A549 (cell line): ENCODE measurements at regions not wholly inside any gene's neighbourhood (a gene's known extent, or its start where the extent isn't known, plus 50 kb on each side); places are given as distances from the start of the nearest gene placed in this dataset.

ENCODE experiments used
- ATAC-seq, 2 experiments: fragments of 200-7000 bp in 1 of 2; fragments of >200 bp in 1 of 2; cut with Nextera tagmentation in 1 of 2; cut with Tn5 transposase in 1 of 2; 3 replicates each; pipeline versions ENCODE4 v1.8.0 to v1.9.1; 2018 to 2020; ENCODE audit warnings: mild to moderate bottlenecking in 1 of 2, moderate library complexity in 1 of 2
- CTCF ChIA-PET: fragments of 300-600 bp; sonication (Branson Sonifier 250); formaldehyde crosslinking; extraction: SDS; loops from one replicate; lab custom pipeline; 2021; ENCODE audit warnings: antibody characterized with exemption, inconsistent platforms; lab: Yijun Ruan, JAX
- POLR2A ChIA-PET: fragments of 350-600 bp; formaldehyde crosslinking; extraction: SDS; loops from one replicate; lab custom pipeline; 2021; ENCODE audit warnings: antibody characterized with exemption, inconsistent platforms; lab: Yijun Ruan, JAX
- DNase-seq, 2 experiments: peaks; one replicate each; pipeline versions ENCODE4 v3.0.0 to v3.0.0-alpha.2; 2011 to 2016; ENCODE audit warnings: low read depth in 1 of 2, low spot score in 1 of 2
- FAIRE-seq: peaks from 2 replicates; lab custom pipeline; 2011; peaks lifted over from hg19 to GRCh38; lab: Jason Lieb, UNC
- H3K27ac ChIP-seq, 2 experiments: fragments of >200 bp; sonication (Bioruptor Twin); formaldehyde crosslinking; 3 replicates each; pipeline ENCODE4 v1.5.1; 2016 to 2017
- H3K4me1 ChIP-seq: fragments of >200 bp; sonication (Bioruptor Twin); formaldehyde crosslinking; 3 replicates; pipeline ENCODE4 v1.6.1; 2016
- H3K4me2 ChIP-seq: fragments of >200 bp; sonication (Bioruptor Twin); formaldehyde crosslinking; 3 replicates; pipeline ENCODE4 v1.6.1; 2016
- H3K4me3 ChIP-seq: fragments of >200 bp; sonication (Bioruptor Twin); formaldehyde crosslinking; 3 replicates; pipeline ENCODE4 v1.5.1; 2016
- H3K9me3 ChIP-seq: fragments of >200 bp; sonication (Bioruptor Twin); formaldehyde crosslinking; 3 replicates; pipeline ENCODE4 v1.6.1; 2016
- CBX8 ChIP-seq: fragments of 200-600 bp; sonication (generic); IDR thresholded peaks from 2 replicates; pipeline ENCODE4 v1.6.1; 2016
- CHD4 ChIP-seq: fragments of 200-600 bp; sonication (generic); IDR thresholded peaks from 2 replicates; pipeline ENCODE4 v1.6.1; 2016; ENCODE audit warnings: antibody characterized with exemption, mild to moderate bottlenecking, borderline replicate concordance
- FOSB ChIP-seq: fragments of 250-450 bp; sonication (Bioruptor Pico); IDR thresholded peaks from 2 replicates; pipeline ENCODE4 v1.5.0; 2020; ENCODE audit warnings: mild to moderate bottlenecking, moderate library complexity
- FOXS1 ChIP-seq: fragments of 250-450 bp; sonication (Bioruptor Pico); IDR thresholded peaks from 2 replicates; pipeline ENCODE4 v1.5.0; 2020; ENCODE audit warnings: mild to moderate bottlenecking, moderate library complexity
- HDAC2 ChIP-seq: fragments of 200-600 bp; sonication (generic); IDR thresholded peaks from 2 replicates; pipeline ENCODE4 v1.6.1; 2016
- HOXB13 ChIP-seq: fragments of 250-450 bp; sonication (Bioruptor Pico); IDR thresholded peaks from 2 replicates; pipeline ENCODE4 v1.5.0; 2020; ENCODE audit warnings: low read depth, mild to moderate bottlenecking, moderate library complexity
- JUN ChIP-seq, 2 experiments: fragments of >200 bp; sonication (Bioruptor Twin); formaldehyde crosslinking; IDR thresholded peaks; 2 replicates in 1 of 2; 3 replicates in 1 of 2; pipeline ENCODE4 v1.6.1; 2016 to 2017
- MAFK ChIP-seq: fragments of 450-650 bp; IDR thresholded peaks from 2 replicates; pipeline ENCODE4 v1.6.1; 2014; ENCODE audit not compliant: partially characterized antibody
- RCOR1 ChIP-seq: fragments of 150-350 bp; IDR thresholded peaks from 2 replicates; pipeline ENCODE4 v1.6.1; 2014; ENCODE audit warnings: antibody characterized with exemption, low read length, low read depth
- SREBF2 ChIP-seq: fragments of 450-650 bp; IDR thresholded peaks from 2 replicates; pipeline ENCODE4 v1.6.1; 2014; ENCODE audit warnings: mild to moderate bottlenecking, moderate library complexity
- TFCP2L1 ChIP-seq: fragments of 250-450 bp; sonication (Bioruptor Pico); IDR thresholded peaks from 2 replicates; pipeline ENCODE4 v1.5.0; 2021; ENCODE audit warnings: mild to moderate bottlenecking
- TP53 ChIP-seq: fragments of 250-450 bp; sonication (Bioruptor Pico); IDR thresholded peaks from 2 replicates; pipeline ENCODE4 v1.5.0; 2021; ENCODE audit warnings: mild to moderate bottlenecking, moderate library complexity
- ZNF302 ChIP-seq: fragments of 250-450 bp; sonication (Bioruptor Pico); IDR thresholded peaks from 2 replicates; pipeline ENCODE4 v1.9.0; 2021; ENCODE audit warnings: inconsistent platforms, mild to moderate bottlenecking, moderate library complexity
- WGBS: methylation state at CpG from one replicate; pipeline ENCODE4 v1.1.6; 2017; ENCODE audit errors: missing lambda C conversion rate; 5-methylcytosine and 5-hydroxymethylcytosine counted together
- TF ChIP-seq, protein P1 (sequence below): IDR thresholded peaks from 2 replicates; pipeline ENCODE4 v1.6.1; 2012
- TF ChIP-seq, protein P2 (sequence below): fragments of >200 bp; sonication (Bioruptor Twin); formaldehyde crosslinking; IDR thresholded peaks from 3 replicates; pipeline ENCODE4 v1.6.1; 2016

DNA sequence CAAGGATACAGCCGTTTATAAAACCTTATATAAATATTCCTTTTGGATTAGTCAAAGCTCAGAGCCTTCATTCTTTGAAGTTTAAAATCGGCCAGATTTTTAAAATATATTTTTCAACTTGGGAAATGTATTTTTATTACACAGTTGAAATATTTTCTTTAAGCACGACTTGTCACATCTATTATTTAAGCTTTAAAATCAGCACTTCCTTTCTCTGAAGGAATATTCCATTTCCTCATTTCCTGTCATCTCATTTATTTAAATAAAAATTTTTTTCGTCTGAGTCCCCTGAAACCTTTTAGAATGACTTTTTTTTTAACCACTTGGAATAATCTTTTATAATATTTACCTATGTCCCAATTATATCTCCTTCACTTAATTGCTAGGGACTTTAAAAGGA, 107.5 kb upstream of the PDE3A start:
- ChIA-PET CTCF (no interaction called here), POLR2A (no interaction called here)
- FAIRE-seq (no peak), ATAC-seq (no peak), DNase-seq (no peak)
- Histone ChIP-seq H3K9me3 (no peaks in the 10 kb centered on the region), H3K4me1 (peaks cover 12% of the 10 kb centered on the region; the same call in 1 of the 3 replicates), H3K4me2 (no peak overlapping the region), H3K4me3 (no peak overlapping the region), H3K27ac (no peak overlapping the region)
- TF ChIP-seq HDAC2: no peak
- no peak for TF ChIP-seq SREBF2
- no peak for TF ChIP-seq HOXB13 (CRISPR knock-in tag)
- TF ChIP-seq, all 56 proteins: peak for 0
- WGBS: 62% methylated on average over 4 of the region's 4 CpGs

DNA sequence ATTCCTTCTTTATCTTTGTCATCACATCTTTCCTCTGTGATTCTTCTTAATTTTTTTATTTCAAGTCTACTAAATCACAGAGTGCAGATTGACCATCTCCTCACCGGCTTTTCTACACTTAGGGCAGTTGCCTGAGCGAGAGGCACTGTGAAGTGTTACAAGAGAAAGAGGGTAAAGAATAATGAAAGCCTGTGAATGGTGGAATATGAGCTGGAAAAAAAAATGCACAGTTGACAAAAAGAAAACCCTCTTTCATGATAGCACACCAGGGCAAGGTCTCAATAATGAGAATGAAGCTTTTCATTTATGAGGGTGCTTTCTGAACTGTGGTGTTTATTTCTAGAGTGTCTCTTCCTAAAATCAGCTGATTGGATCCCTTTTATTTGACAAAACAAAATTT, 106.2 kb upstream of the PDE3A start:
- POLR2A ChIA-PET: no interaction called here
- H3K27ac ChIP-seq: no peak overlapping the region
- 94% methylated on average over 2 of the region's 2 CpGs for WGBS
- DNase-seq (no peak), FAIRE-seq (no peak), ATAC-seq (no peak)
- peaks cover 12% of the 10 kb centered on the region; the same call in 1 of the 3 replicates for H3K4me1 ChIP-seq
- no peak overlapping the region for H3K4me2 ChIP-seq
- no peaks in the 10 kb centered on the region for H3K9me3 ChIP-seq
- no peak overlapping the region for H3K4me3 ChIP-seq
- CTCF ChIA-PET: no interaction called here
- no peak for TF ChIP-seq RCOR1
- TF ChIP-seq TFCP2L1 (CRISPR knock-in tag): no peak
- TF ChIP-seq MAFK: peak; percentile 22
- TF ChIP-seq CBX8: no peak
- no peak for TF ChIP-seq FOSB (CRISPR knock-in tag)

DNA sequence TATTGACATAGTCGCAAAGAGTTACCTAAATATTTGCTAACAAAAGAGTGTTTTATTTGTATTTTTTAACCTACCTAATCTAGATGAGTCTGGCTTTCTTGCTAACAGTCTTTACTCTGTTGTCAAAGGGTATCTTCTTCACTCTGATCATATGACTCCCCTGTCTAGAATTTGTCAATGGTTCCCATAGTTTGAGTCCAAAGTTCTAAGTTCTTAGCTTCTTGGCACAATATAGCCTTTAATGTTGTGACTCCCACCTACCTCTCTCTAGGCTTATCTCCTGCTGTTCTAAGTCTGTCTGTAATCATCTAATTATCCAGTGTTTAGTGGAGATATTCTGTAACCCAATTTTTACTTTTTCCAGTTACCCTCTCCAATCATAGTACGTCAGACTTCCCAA, 104.3 kb upstream of the PDE3A start:
- peaks cover 22% of the 10 kb centered on the region; the same call in 1 of the 3 replicates for H3K4me1 ChIP-seq
- no peak for DNase-seq
- WGBS: 90% methylated on average over 2 of the region's 2 CpGs
- ChIA-PET CTCF (no interaction called here), POLR2A (no interaction called here)
- no peak overlapping the region for H3K4me3 ChIP-seq
- no peak for FAIRE-seq
- TF ChIP-seq ZNF302 (no peak), TP53 (CRISPR knock-in tag) (no peak), JUN (IDR thresholded peaks at IDR 0.05) (no peak), CHD4 (no peak)
- ATAC-seq: no peak
- H3K4me2 ChIP-seq: no peak overlapping the region
- no peak overlapping the region for H3K27ac ChIP-seq
- H3K9me3 ChIP-seq: no peaks in the 10 kb centered on the region

DNA sequence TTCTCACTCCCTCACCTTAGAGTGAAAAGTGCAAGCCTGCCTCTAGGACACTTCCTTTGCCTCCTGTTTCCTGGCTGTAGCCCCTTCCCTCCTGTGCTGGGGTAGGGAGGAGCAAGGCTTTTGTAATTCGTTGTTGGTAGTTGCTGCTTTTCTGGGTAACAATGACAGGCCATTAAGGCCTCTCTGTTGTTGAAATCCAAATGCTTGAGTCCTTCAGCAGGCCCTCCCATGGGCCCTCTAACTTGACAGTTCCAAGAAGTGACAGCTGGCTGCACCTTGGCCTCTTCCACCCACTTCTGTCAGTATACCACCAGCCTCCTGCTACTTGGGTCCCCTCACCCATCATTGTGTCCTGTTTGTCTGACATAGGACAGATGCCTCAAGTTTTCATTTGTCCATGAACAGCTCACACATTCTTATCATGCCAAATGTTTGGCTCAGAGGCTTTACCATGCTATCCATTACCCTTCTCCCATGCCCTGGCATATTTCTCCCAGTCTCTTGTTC, 103.7 kb upstream of the PDE3A start:
- Histone ChIP-seq H3K9me3 (no peaks in the 10 kb centered on the region), H3K4me1 (peaks cover 29% of the 10 kb centered on the region; the same call in 1 of the 3 replicates), H3K27ac (peak overlapping the region in 1 of 2 experiments; percentile 10; a peak in 1 of 6 replicates), H3K4me3 (no peak overlapping the region), H3K4me2 (no peak overlapping the region)
- 43% methylated on average over 1 of the region's 1 CpG for WGBS
- no peak for FAIRE-seq
- ChIA-PET POLR2A (no interaction called here), CTCF (no interaction called here)
- ATAC-seq: peak in 1 of 2 experiments; percentile 51; a peak in 3 of 6 replicates
- peak in 1 of 2 experiments; percentile 24 for DNase-seq
- TF ChIP-seq, protein P1, sequence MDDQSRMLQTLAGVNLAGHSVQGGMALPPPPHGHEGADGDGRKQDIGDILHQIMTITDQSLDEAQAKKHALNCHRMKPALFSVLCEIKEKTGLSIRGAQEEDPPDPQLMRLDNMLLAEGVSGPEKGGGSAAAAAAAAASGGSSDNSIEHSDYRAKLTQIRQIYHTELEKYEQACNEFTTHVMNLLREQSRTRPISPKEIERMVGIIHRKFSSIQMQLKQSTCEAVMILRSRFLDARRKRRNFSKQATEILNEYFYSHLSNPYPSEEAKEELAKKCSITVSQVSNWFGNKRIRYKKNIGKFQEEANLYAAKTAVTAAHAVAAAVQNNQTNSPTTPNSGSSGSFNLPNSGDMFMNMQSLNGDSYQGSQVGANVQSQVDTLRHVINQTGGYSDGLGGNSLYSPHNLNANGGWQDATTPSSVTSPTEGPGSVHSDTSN: no peak
- TF ChIP-seq FOXS1 (CRISPR knock-in tag): no peak
- TF ChIP-seq, protein P2, sequence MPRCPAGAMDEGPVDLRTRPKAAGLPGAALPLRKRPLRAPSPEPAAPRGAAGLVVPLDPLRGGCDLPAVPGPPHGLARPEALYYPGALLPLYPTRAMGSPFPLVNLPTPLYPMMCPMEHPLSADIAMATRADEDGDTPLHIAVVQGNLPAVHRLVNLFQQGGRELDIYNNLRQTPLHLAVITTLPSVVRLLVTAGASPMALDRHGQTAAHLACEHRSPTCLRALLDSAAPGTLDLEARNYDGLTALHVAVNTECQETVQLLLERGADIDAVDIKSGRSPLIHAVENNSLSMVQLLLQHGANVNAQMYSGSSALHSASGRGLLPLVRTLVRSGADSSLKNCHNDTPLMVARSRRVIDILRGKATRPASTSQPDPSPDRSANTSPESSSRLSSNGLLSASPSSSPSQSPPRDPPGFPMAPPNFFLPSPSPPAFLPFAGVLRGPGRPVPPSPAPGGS: no peak
